GM04504 (cell line): ENCODE measurements at regions not wholly inside any gene's neighbourhood (a gene's known extent, or its start where the extent isn't known, plus 50 kb on each side); places are given as distances from the start of the nearest gene placed in this dataset.

ENCODE experiments used
- DNase-seq: peaks from one replicate; pipeline ENCODE4 v3.0.0-alpha.2; 2012; ENCODE audit warnings: low read depth

GRCh38 chr5:115375893-115376292 is 79.4 kb upstream of the CCDC112 start:
- no peak for DNase-seq

GRCh38 chr5:115374057-115374775 is 77.8 kb upstream of the CCDC112 start:
- DNase-seq: no peak

- peak; percentile 16 for DNase-seq
Measured at GRCh38 chr5:115372146-115372545, 75.7 kb upstream of the CCDC112 start.

DNA sequence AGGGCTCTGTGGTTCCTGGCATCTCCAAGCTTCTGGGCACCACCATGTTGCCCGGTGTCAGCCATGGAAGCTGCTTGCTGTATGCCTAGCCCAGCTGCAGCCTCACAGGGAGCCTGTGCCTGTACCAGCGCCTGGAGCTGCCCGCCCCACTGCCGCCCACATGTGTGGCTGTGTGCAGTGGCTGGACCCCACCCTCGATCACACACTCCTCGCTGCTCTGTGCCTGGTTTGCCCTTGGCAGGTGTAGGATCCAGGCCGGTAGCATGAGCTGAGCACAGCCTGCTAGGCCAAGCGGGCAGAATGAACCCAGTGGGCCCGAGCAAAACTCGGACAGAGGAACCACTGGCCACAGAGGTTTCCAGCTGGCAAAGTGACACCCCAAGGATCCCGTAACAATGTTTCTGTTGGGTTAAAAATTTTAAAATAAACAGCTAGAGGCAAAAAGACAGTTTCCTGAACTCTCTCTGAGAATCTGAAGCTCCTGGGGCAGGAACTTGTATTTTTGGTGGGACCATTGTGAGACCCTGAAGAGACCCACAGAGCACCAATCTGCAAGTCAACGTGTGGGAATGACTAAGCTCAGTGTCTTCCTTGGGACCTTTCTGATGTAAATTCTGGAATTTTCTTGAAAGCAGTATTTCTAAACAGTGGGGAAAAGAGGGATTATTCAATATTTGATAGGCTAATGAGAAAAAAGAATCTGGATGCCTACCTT is 73.1 kb upstream of the CCDC112 start:
- DNase-seq: no peak

DNA sequence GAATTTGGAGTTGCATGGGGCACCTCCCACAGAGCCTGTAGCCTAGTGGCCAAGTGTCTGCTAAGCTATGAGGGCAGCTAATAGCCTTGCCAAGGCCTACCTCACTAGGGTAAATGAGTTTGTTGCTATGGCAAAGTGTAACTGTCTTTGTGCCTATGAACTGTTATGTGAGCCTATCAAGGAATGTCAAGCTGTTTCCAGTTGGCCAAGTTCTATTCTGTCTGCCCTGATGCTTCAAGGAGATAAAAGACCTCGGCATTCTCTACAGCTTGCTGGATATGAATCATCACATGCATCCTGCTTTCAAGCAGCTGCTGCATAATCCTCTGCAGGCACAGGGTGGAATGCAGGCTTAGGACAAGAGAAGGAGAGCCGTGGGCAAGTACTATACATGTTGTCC is 69.8 kb upstream of the CCDC112 start:
- peak; percentile 84 for DNase-seq

GRCh38 chr5:115363879-115364278 is 67.4 kb upstream of the CCDC112 start:
- DNase-seq: no peak

GRCh38 chr5:115360046-115360685 is 63.7 kb upstream of the CCDC112 start:
- no peak for DNase-seq

GRCh38 chr5:115355767-115356381 is 59.4 kb upstream of the CCDC112 start:
- DNase-seq: no peak

DNA sequence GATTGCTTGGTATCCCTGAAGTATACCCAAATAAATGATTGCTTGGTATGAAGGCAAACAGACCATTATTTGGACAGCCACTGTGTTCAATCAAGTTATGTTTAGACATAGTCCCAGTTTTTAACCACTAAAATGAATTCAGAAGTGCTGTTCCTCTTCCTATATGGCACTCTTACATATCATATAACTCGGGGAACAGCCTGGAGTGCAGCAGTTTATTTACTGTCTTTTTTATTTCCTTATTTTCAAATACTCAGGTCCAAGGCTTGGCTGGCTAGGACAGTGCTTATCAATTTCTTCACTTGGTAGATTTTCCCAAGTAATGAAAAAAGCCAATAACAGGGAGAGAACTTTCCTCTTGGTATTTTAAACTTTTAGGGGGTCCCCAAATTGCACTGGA is 58.6 kb upstream of the CCDC112 start:
- DNase-seq: no peak

- no peak for DNase-seq
Measured at GRCh38 chr5:115354246-115354645, 57.8 kb upstream of the CCDC112 start.

- DNase-seq: no peak
Measured at GRCh38 chr5:115352571-115352970, 56.1 kb upstream of the CCDC112 start.

DNA sequence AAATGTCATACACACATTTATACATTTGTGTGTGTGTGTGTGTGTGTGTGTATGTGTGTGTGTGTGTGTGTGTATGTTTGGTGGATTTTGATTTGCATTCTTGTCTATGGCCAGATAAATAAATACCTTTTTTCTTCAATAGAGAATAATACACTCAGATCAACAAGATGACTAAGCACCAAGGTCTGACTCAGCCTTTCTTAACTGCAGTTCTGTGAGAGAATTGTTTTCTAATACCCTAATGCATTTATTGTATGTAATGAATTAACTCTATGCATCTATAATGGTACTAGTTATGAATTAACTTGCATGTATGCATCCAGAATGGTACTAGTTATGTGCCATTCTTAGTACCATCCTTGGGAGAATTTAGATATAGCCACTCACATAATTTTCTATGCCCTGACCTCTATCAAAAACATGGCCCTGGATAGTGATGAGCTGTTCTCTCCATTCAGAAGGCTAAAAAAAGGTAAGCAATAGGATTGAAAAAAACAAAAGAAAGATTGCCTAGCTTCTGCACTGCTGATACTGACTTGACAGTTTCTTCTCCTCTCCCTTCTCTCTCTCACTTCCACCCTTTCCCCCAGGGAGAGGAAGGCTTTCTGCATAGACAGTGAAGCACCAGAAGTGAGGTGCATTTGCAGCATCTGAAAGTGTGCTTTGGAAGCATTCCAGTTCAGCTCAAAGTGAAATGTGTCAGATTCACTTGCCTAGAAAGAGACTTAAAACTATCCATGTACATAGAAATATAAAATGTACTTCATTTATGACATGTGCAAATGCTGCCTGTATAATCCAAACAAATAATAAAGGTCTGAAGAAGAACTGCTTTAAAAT is 55.1 kb upstream of the CCDC112 start:
- no peak for DNase-seq

GRCh38 chr5:115350894-115351293 is 54.4 kb upstream of the CCDC112 start:
- no peak for DNase-seq

DNA sequence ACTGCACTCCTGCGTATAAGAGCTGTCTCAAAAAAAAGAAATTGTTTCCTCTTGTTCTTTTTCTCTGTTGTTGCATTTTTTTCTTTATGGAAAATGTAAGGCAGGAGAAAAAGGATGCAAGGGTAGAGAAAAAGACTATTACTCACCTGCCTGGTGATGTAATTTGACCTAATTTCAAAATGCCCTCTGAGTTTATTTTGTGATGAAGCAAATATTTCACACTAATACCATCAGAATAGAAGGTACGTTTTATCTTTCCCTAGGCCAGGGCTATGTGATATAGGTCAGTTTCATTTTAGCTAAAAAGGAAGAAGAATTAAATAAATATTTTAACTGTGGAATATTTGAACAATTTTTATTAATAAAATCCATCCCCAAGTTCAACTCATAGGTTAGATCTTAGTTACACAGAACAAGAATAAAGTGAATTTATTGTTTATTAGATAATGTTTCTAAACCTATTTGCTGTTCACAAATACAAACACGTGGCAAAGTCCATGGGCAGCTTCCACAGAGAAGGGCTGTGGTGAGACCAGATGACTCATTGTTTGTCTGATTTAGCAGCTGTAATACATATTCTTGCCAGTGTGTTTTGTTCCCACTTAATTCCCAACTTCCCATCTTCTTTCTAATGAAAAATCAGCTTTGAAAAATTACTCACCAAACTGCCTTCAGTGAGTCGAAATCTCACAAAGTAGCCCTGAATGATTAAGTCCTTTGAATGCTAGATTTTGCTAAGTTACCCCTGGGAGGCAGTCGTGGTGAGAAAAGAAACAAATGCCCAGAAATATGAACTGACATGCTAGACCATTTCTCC is 52.8 kb upstream of the CCDC112 start:
- peak; percentile 66 for DNase-seq

DNA sequence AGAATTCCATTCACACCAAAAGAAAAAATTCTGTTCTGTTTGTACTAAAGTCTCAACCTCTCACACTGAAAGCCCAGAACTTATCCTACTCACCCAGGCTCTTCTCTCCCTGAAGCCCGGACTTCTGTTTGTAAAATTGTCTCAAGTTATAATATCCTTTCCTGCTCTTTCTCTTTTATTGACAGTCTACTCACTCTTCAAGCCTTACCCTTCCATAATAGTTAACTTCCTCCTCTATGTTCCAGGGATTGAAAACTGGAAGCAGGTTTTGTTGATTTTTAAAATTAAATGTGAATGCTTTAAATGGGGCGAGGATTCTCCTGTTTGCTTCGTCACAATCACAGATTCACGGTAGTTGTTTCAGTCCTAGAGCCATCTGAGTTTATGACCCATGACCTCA is 51.7 kb upstream of the CCDC112 start:
- DNase-seq: no peak
